ENCODE measurements at regions not wholly inside any gene's neighbourhood (a gene's known extent, or its start where the extent isn't known, plus 50 kb on each side); places are given as distances from the start of the nearest gene placed in this dataset.

- Mint-ChIP-seq H3K9me3 (peaks cover 3% of the 10 kb centered on the region), H3K27me3 (no peaks in the 10 kb centered on the region), H3K4me3 (no peak overlapping the region), H3K27ac (no peak overlapping the region), H3K36me3 (peaks cover 5% of the 10 kb centered on the region), H3K4me1 (peaks cover 45% of the 10 kb centered on the region)
- no peak for ATAC-seq
Measured at GRCh38 chr1:105872817-105873216, 1183.7 kb upstream of the PRMT6 start.

- Mint-ChIP-seq H3K27ac (no peak overlapping the region), H3K9me3 (peaks cover 8% of the 10 kb centered on the region), H3K36me3 (peaks cover 13% of the 10 kb centered on the region), H3K4me3 (no peak overlapping the region), H3K4me1 (peaks cover 50% of the 10 kb centered on the region), H3K27me3 (no peaks in the 10 kb centered on the region)
- ATAC-seq: peak; percentile 93
Measured at GRCh38 chr1:105874621-105875020, 1181.9 kb upstream of the PRMT6 start.

GRCh38 chr1:105886309-105886708 lies 1170.2 kb upstream of the PRMT6 start:
- no peak for ATAC-seq
- no peaks in the 10 kb centered on the region for H3K27me3 Mint-ChIP-seq
- H3K4me3 Mint-ChIP-seq: no peak overlapping the region
- peaks cover 6% of the 10 kb centered on the region for H3K36me3 Mint-ChIP-seq
- no peaks in the 10 kb centered on the region for H3K4me1 Mint-ChIP-seq
- no peak overlapping the region for H3K27ac Mint-ChIP-seq
- peaks cover 6% of the 10 kb centered on the region for H3K9me3 Mint-ChIP-seq

- H3K36me3 Mint-ChIP-seq: no peaks in the 10 kb centered on the region
- H3K27ac Mint-ChIP-seq: no peak overlapping the region
Measured at GRCh38 chr1:105891308-105891707, 1165.2 kb upstream of the PRMT6 start.

GRCh38 chr1:105894006-105894405 lies 1162.5 kb upstream of the PRMT6 start:
- Mint-ChIP-seq H3K27ac (no peak overlapping the region), H3K4me1 (no peaks in the 10 kb centered on the region), H3K27me3 (no peaks in the 10 kb centered on the region), H3K36me3 (peaks cover 6% of the 10 kb centered on the region), H3K4me3 (no peak overlapping the region), H3K9me3 (peaks cover 7% of the 10 kb centered on the region)
- no peak for ATAC-seq

More at GRCh38 chr1:105891308-105891707, 1165.2 kb upstream of the PRMT6 start:
- Mint-ChIP-seq H3K9me3 (no peaks in the 10 kb centered on the region), H3K4me1 (no peaks in the 10 kb centered on the region), H3K4me3 (no peak overlapping the region), H3K27me3 (no peaks in the 10 kb centered on the region)
- ATAC-seq: no peak

GRCh38 chr1:105909811-105910210 lies 1146.7 kb upstream of the PRMT6 start:
- no peak overlapping the region for H3K27ac Mint-ChIP-seq
- H3K27me3 Mint-ChIP-seq: no peaks in the 10 kb centered on the region
- no peaks in the 10 kb centered on the region for H3K4me1 Mint-ChIP-seq
- no peaks in the 10 kb centered on the region for H3K36me3 Mint-ChIP-seq
- no peak overlapping the region for H3K4me3 Mint-ChIP-seq
- H3K9me3 Mint-ChIP-seq: no peaks in the 10 kb centered on the region
- no peak for ATAC-seq

GRCh38 chr1:105914403-105914802 lies 1142.1 kb upstream of the PRMT6 start:
- Mint-ChIP-seq H3K9me3 (no peaks in the 10 kb centered on the region), H3K4me1 (no peaks in the 10 kb centered on the region), H3K27ac (no peak overlapping the region), H3K4me3 (no peak overlapping the region), H3K27me3 (no peaks in the 10 kb centered on the region), H3K36me3 (no peaks in the 10 kb centered on the region)
- ATAC-seq: peak; percentile 12

- H3K27ac Mint-ChIP-seq: no peak overlapping the region
- no peak for ATAC-seq
- H3K9me3 Mint-ChIP-seq: no peaks in the 10 kb centered on the region
- H3K36me3 Mint-ChIP-seq: peaks cover 7% of the 10 kb centered on the region
- H3K4me3 Mint-ChIP-seq: no peak overlapping the region
- H3K4me1 Mint-ChIP-seq: no peaks in the 10 kb centered on the region
- H3K27me3 Mint-ChIP-seq: no peaks in the 10 kb centered on the region
Measured at GRCh38 chr1:105934806-105935205, 1121.7 kb upstream of the PRMT6 start.

GRCh38 chr1:105964879-105965278 lies 1091.6 kb upstream of the PRMT6 start:
- Mint-ChIP-seq H3K4me3 (no peak overlapping the region), H3K9me3 (no peaks in the 10 kb centered on the region), H3K4me1 (no peaks in the 10 kb centered on the region), H3K27ac (no peak overlapping the region), H3K27me3 (no peaks in the 10 kb centered on the region), H3K36me3 (no peaks in the 10 kb centered on the region)
- ATAC-seq: no peak

GRCh38 chr1:105997516-105997915 lies 1059.0 kb upstream of the PRMT6 start:
- no peaks in the 10 kb centered on the region for H3K36me3 Mint-ChIP-seq
- ATAC-seq: no peak
- H3K27me3 Mint-ChIP-seq: no peaks in the 10 kb centered on the region
- H3K9me3 Mint-ChIP-seq: peaks cover 7% of the 10 kb centered on the region
- H3K4me1 Mint-ChIP-seq: no peaks in the 10 kb centered on the region
- H3K4me3 Mint-ChIP-seq: no peak overlapping the region
- H3K27ac Mint-ChIP-seq: no peak overlapping the region

- no peak for ATAC-seq
- Mint-ChIP-seq H3K27ac (no peak overlapping the region), H3K4me3 (no peak overlapping the region), H3K36me3 (no peaks in the 10 kb centered on the region), H3K9me3 (no peaks in the 10 kb centered on the region), H3K27me3 (no peaks in the 10 kb centered on the region), H3K4me1 (peaks cover 12% of the 10 kb centered on the region)
Measured at GRCh38 chr1:106022312-106022902, 1034.1 kb upstream of the PRMT6 start.

GRCh38 chr1:106027871-106028270 lies 1028.6 kb upstream of the PRMT6 start:
- no peaks in the 10 kb centered on the region for H3K36me3 Mint-ChIP-seq
- no peak overlapping the region for H3K27ac Mint-ChIP-seq
- H3K9me3 Mint-ChIP-seq: no peaks in the 10 kb centered on the region
- no peaks in the 10 kb centered on the region for H3K4me1 Mint-ChIP-seq
- no peak for ATAC-seq
- no peak overlapping the region for H3K4me3 Mint-ChIP-seq
- H3K27me3 Mint-ChIP-seq: no peaks in the 10 kb centered on the region

- H3K9me3 Mint-ChIP-seq: peaks cover 2% of the 10 kb centered on the region
- H3K4me3 Mint-ChIP-seq: no peak overlapping the region
- no peak for ATAC-seq
- no peaks in the 10 kb centered on the region for H3K27me3 Mint-ChIP-seq
- no peak overlapping the region for H3K27ac Mint-ChIP-seq
- H3K36me3 Mint-ChIP-seq: no peaks in the 10 kb centered on the region
- no peaks in the 10 kb centered on the region for H3K4me1 Mint-ChIP-seq
Measured at GRCh38 chr1:106037526-106037925, 1018.9 kb upstream of the PRMT6 start.

GRCh38 chr1:106038260-106038659 lies 1018.2 kb upstream of the PRMT6 start:
- H3K36me3 Mint-ChIP-seq: no peaks in the 10 kb centered on the region
- no peak for ATAC-seq
- H3K4me3 Mint-ChIP-seq: no peak overlapping the region
- no peaks in the 10 kb centered on the region for H3K27me3 Mint-ChIP-seq
- peaks cover 2% of the 10 kb centered on the region for H3K9me3 Mint-ChIP-seq
- H3K27ac Mint-ChIP-seq: no peak overlapping the region
- H3K4me1 Mint-ChIP-seq: no peaks in the 10 kb centered on the region

GRCh38 chr1:106043971-106044370 lies 1012.5 kb upstream of the PRMT6 start:
- H3K4me1 Mint-ChIP-seq: no peaks in the 10 kb centered on the region
- H3K9me3 Mint-ChIP-seq: no peaks in the 10 kb centered on the region
- H3K27ac Mint-ChIP-seq: no peak overlapping the region
- H3K27me3 Mint-ChIP-seq: no peaks in the 10 kb centered on the region
- ATAC-seq: no peak
- H3K4me3 Mint-ChIP-seq: no peak overlapping the region
- no peaks in the 10 kb centered on the region for H3K36me3 Mint-ChIP-seq

GRCh38 chr1:106047210-106047609 lies 1009.3 kb upstream of the PRMT6 start:
- Mint-ChIP-seq H3K4me3 (no peak overlapping the region), H3K27me3 (no peaks in the 10 kb centered on the region), H3K36me3 (no peaks in the 10 kb centered on the region), H3K9me3 (no peaks in the 10 kb centered on the region), H3K27ac (no peak overlapping the region), H3K4me1 (no peaks in the 10 kb centered on the region)
- ATAC-seq: no peak

GRCh38 chr1:106049595-106049994 lies 1006.9 kb upstream of the PRMT6 start:
- H3K4me1 Mint-ChIP-seq: no peaks in the 10 kb centered on the region
- H3K27ac Mint-ChIP-seq: no peak overlapping the region
- H3K9me3 Mint-ChIP-seq: no peaks in the 10 kb centered on the region
- no peak overlapping the region for H3K4me3 Mint-ChIP-seq
- ATAC-seq: no peak
- H3K27me3 Mint-ChIP-seq: no peaks in the 10 kb centered on the region
- H3K36me3 Mint-ChIP-seq: no peaks in the 10 kb centered on the region

All from stimulated activated memory B cell treated with anti-CD40 and anti-IgM and Interleukin-4, amounts not matched to agents 10 μg/mL and 1 μg/mL and 100 μg/mL, for 72 hours (primary cell).